NT2/D1 (cell line): ENCODE measurements at regions not wholly inside any gene's neighbourhood (a gene's known extent, or its start where the extent isn't known, plus 50 kb on each side); places are given as distances from the start of the nearest gene placed in this dataset.
"Not testable (repeated sequence)": the region's sequence is repeated elsewhere in the genome, so short reads cannot be mapped to it uniquely, and the experiment has no call there.

Source experiments
- DNase-seq: peaks from one replicate; pipeline ENCODE4 v3.0.0-alpha.2; 2011; ENCODE audit warnings: low read depth, low spot score
- H3K27me3 ChIP-seq: 2 replicates; pipeline ENCODE4 v1.6.0; 2011; ENCODE audit warnings: mild to moderate bottlenecking; ENCODE audit not compliant: insufficient read length, insufficient read depth
- H3K36me3 ChIP-seq: 2 replicates; pipeline ENCODE4 v1.6.1; 2011; ENCODE audit warnings: mild to moderate bottlenecking, low read length, mixed read lengths; ENCODE audit not compliant: insufficient read depth, insufficient read length
- H3K4me1 ChIP-seq: 2 replicates; pipeline ENCODE4 v1.5.1; 2011; ENCODE audit not compliant: insufficient read depth, insufficient read length
- H3K4me3 ChIP-seq: 2 replicates; pipeline ENCODE4 v1.5.1; 2011; ENCODE audit warnings: low read depth; ENCODE audit not compliant: insufficient read length
- H3K9ac ChIP-seq: 2 replicates; pipeline ENCODE4 v1.6.0; 2011; ENCODE audit warnings: low read depth; ENCODE audit not compliant: insufficient read length
- H3K9me3 ChIP-seq: 2 replicates; pipeline ENCODE4 v1.5.1; 2011; ENCODE audit warnings: mild to moderate bottlenecking, low read length; ENCODE audit not compliant: insufficient read depth
- SUZ12 ChIP-seq: IDR thresholded peaks from 2 replicates; pipeline ENCODE4 v1.6.1; 2011; ENCODE audit not compliant: insufficient read length, insufficient read depth; ENCODE audit errors: extremely low read depth
- YY1 ChIP-seq: IDR thresholded peaks from 2 replicates; pipeline ENCODE4 v1.6.1; 2011; ENCODE audit not compliant: insufficient read length, insufficient read depth
- ZNF274 ChIP-seq: IDR thresholded peaks from 2 replicates; pipeline ENCODE4 v1.6.1; 2011; ENCODE audit warnings: mild to moderate bottlenecking, low read depth, low read length

GRCh38 chr7:138247081-138247480, 170.8 kb downstream of the AKR1D1 start:
- Histone ChIP-seq H3K27me3 (no peaks in the 10 kb centered on the region), H3K4me3 (no peak overlapping the region), H3K4me1 (no peaks in the 10 kb centered on the region), H3K9me3 (peaks cover 15% of the 10 kb centered on the region), H3K36me3 (no peaks in the 10 kb centered on the region), H3K9ac (no peak overlapping the region)
- DNase-seq = no peak
- no peak for TF ChIP-seq ZNF274
- no peak for TF ChIP-seq YY1
- no peak for TF ChIP-seq SUZ12

- no peaks in the 10 kb centered on the region for H3K27me3 ChIP-seq
- no peak for DNase-seq
- H3K36me3 ChIP-seq = no peaks in the 10 kb centered on the region
- TF ChIP-seq SUZ12 (no peak), ZNF274 (no peak), YY1 (no peak)
- H3K9me3 ChIP-seq = peaks cover 15% of the 10 kb centered on the region
- H3K9ac ChIP-seq = no peak overlapping the region
- H3K4me1 ChIP-seq = no peaks in the 10 kb centered on the region
- no peak overlapping the region for H3K4me3 ChIP-seq
Observed at GRCh38 chr7:138247568-138248333, 171.5 kb downstream of the AKR1D1 start.

- no peaks in the 10 kb centered on the region for H3K36me3 ChIP-seq
- DNase-seq = no peak
- H3K27me3 ChIP-seq = no peaks in the 10 kb centered on the region
- no peak overlapping the region for H3K9ac ChIP-seq
- TF ChIP-seq ZNF274 = no peak
- TF ChIP-seq YY1 = no peak
- no peak for TF ChIP-seq SUZ12
- H3K4me3 ChIP-seq = no peak overlapping the region
- H3K9me3 ChIP-seq = peaks cover 15% of the 10 kb centered on the region
- H3K4me1 ChIP-seq = no peaks in the 10 kb centered on the region
Observed at GRCh38 chr7:138248609-138249008, 172.3 kb downstream of the AKR1D1 start.

DNA sequence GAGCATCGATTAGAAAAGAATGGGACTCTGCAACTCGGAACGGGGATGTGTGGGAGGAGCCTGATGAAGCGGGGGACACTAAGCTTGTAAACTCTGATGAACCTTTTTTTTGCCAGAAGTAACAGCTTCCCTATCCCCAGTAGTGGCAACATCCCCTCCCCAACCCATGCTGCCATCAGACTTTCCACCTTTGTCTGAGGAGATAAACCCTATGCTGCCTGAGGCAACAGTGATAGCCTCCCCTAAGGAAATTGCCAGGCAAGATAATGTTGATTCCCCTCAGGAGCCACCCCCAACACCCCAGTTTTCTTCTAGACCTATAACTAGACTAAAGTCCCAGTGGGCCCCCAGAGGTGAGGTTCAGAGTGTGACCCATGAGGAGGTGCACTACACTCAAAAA, 173.7 kb downstream of the AKR1D1 start:
- TF ChIP-seq YY1 = no peak
- no peak for TF ChIP-seq SUZ12
- TF ChIP-seq ZNF274 = no peak

DNA sequence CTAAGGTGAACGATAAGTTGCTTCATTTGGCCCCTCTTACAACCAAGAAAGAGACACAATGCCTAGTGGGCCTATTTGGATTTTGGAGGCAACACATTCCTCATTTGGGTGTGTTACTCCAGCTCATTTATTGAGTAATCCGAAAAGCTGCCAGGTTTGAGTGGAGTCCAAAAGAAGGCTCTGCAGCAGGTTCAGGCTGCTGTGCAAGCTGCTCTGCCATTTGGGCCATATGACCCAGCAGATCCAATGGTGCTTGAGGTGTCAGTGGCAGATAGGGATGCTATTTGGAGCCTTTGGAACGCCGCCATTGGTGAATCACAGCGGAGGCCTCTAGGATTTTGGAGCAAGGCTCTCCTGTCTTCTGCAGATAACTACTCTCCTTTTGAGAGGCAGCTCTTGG, 176.4 kb downstream of the AKR1D1 start:
- DNase-seq, H3K36me3 ChIP-seq, H3K4me1 ChIP-seq, H3K9ac ChIP-seq, H3K9me3 ChIP-seq, H3K4me3 ChIP-seq, H3K27me3 ChIP-seq: not testable (repeated sequence)

More for the DNA sequence above, 173.7 kb downstream of the AKR1D1 start:
- H3K9me3 ChIP-seq = peaks cover 15% of the 10 kb centered on the region
- no peaks in the 10 kb centered on the region for H3K36me3 ChIP-seq
- no peak overlapping the region for H3K4me3 ChIP-seq
- H3K4me1 ChIP-seq = no peaks in the 10 kb centered on the region
- no peaks in the 10 kb centered on the region for H3K27me3 ChIP-seq
- H3K9ac ChIP-seq = no peak overlapping the region
- DNase-seq = no peak

DNA sequence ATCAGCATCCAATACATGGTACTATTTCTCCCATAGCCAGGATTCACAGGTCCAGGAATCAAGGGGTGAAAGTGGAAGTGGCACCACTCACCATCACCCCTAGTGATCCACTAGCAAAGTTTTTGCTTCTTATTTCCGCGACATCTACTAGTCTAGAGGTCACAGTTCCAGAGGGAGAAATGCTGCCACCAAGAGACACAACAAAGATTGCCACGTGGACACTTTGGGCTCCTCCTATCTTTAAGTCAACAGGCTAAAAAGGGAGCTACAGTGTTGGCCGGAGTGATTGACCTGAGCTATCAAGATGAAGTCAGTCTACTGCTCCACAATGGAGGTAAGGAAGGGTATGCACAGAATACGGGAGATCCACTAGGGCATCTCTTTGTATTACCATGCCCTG, 178.2 kb downstream of the AKR1D1 start:
- no peak for DNase-seq
- H3K36me3 ChIP-seq = no peaks in the 10 kb centered on the region
- TF ChIP-seq SUZ12 = no peak
- no peak for TF ChIP-seq YY1
- no peak for TF ChIP-seq ZNF274
- H3K9me3 ChIP-seq = no peaks in the 10 kb centered on the region; the same call in 1 of the 2 replicates
- H3K27me3 ChIP-seq = no peaks in the 10 kb centered on the region
- no peaks in the 10 kb centered on the region for H3K4me1 ChIP-seq
- no peak overlapping the region for H3K4me3 ChIP-seq
- no peak overlapping the region for H3K9ac ChIP-seq

DNA sequence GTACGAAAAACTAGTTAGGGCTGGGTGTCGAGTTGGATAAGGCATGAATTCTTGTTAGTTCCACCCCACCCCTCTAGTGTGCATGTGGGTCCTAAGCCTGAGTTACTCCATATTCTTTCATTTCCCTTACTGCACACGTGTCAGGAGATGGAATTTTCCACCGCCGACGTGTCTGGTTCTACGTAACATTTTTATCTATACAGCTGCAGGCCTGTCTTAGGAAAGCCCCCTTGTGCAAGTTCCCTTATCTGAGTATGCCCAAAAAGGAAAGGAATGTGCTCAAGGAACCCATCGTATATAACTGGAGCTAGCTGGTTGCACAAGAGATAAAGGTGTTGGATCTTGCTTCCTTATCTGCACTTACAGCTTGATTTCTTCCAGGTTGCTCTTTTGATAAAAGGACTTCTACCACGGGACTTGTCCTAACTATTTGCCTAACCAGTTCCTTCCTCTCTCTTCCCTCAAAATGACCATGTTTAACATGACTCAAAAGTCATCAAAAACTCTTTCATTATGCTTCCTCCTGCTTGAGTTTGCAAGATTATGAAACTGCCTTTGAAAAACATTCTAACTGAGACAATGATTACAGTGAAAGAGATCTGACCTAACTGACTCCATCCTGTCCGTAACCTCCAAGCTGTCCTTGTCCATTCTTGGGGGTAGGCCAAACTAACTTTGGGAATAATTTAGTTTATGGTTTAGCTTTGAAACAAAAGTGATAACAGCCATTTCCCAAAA, 181.4 kb downstream of the AKR1D1 start:
- DNase-seq = no peak
- TF ChIP-seq ZNF274 (no peak), YY1 (no peak), SUZ12 (no peak)
- no peak overlapping the region for H3K9ac ChIP-seq
- no peaks in the 10 kb centered on the region for H3K27me3 ChIP-seq
- no peaks in the 10 kb centered on the region for H3K36me3 ChIP-seq
- no peaks in the 10 kb centered on the region for H3K4me1 ChIP-seq
- no peak overlapping the region for H3K4me3 ChIP-seq
- H3K9me3 ChIP-seq = no peaks in the 10 kb centered on the region; the same call in 1 of the 2 replicates
